SK-N-SH (cell line): ENCODE measurements at regions not wholly inside any gene's neighbourhood (a gene's known extent, or its start where the extent isn't known, plus 50 kb on each side); places are given as distances from the start of the nearest gene placed in this dataset.

Source experiments
- CTCF ChIA-PET: fragments of 300-600, 350-600 bp; formaldehyde crosslinking; extraction: SDS; loops from one replicate; lab custom pipeline; 2021; lab: Yijun Ruan, JAX
- POLR2A ChIA-PET: fragments of 350-600 bp; sonication (Branson Sonifier 250); formaldehyde crosslinking; extraction: SDS; loops from one replicate; lab custom pipeline; 2020; ENCODE audit warnings: antibody characterized with exemption, inconsistent platforms; lab: Yijun Ruan, JAX
- DNase-seq: peaks from one replicate; pipeline ENCODE4 v3.0.0; 2012
- H2AFZ ChIP-seq: fragments of 200-600 bp; sonication (generic); 2 replicates; pipeline ENCODE4 v1.8.1; 2016; ENCODE audit warnings: antibody characterized with exemption, mild to moderate bottlenecking, low read depth
- H3F3A ChIP-seq: fragments of 200-600 bp; sonication (generic); replicated peaks from 2 replicates; pipeline ENCODE3; 2016; ENCODE audit warnings: antibody characterized with exemption, mild to moderate bottlenecking; ENCODE audit not compliant: insufficient read depth
- H3K27ac ChIP-seq, 2 experiments: fragments of 200-500 bp in 1 of 2; fragments of 200-600 bp in 1 of 2; sonication (Bioruptor generic) in 1 of 2; sonication (generic), shearing (Covaris generic) in 1 of 2; 2 replicates each; pipeline versions ENCODE4 v1.5.1 to v1.6.1; 2014 to 2016; ENCODE audit warnings: low read depth in 2 of 2, inconsistent platforms in 1 of 2, low read length in 1 of 2, mild to moderate bottlenecking in 1 of 2, mixed read lengths in 1 of 2
- H3K27me3 ChIP-seq: fragments of 200-600 bp; sonication (generic), shearing (Covaris generic); 2 replicates; pipeline ENCODE4 v1.6.1; 2016; ENCODE audit warnings: mixed run types; ENCODE audit not compliant: insufficient read depth
- H3K36me3 ChIP-seq, 2 experiments: fragments of 200-500 bp in 1 of 2; fragments of 200-600 bp in 1 of 2; sonication (Bioruptor generic) in 1 of 2; sonication (generic) in 1 of 2; replicated peaks in 1 of 2; 2 replicates each; pipeline versions ENCODE3 to v1.5.1; 2014 to 2016; ENCODE audit warnings: low read length in 1 of 2, mild to moderate bottlenecking in 1 of 2; ENCODE audit not compliant: insufficient read depth in 2 of 2, control insufficient read depth in 1 of 2
- H3K4me1 ChIP-seq, 2 experiments: fragments of 200-500 bp in 1 of 2; fragments of 200-600 bp in 1 of 2; sonication (Bioruptor generic) in 1 of 2; sonication (generic), shearing (Covaris generic) in 1 of 2; 2 replicates each; pipeline versions ENCODE4 v1.5.1 to v1.6.1; 2014 to 2016; ENCODE audit warnings: low read depth in 1 of 2, low read length in 1 of 2, mixed run types in 1 of 2; ENCODE audit not compliant: insufficient read depth in 2 of 2, control insufficient read depth in 1 of 2
- H3K4me2 ChIP-seq: fragments of 200-600 bp; sonication (generic), shearing (Covaris generic); 2 replicates; pipeline ENCODE4 v1.6.1; 2017; ENCODE audit warnings: mixed run types
- H3K4me3 ChIP-seq, 2 experiments: fragments of 200-500 bp in 1 of 2; fragments of 200-600 bp in 1 of 2; sonication (Bioruptor generic) in 1 of 2; sonication (generic), shearing (Covaris generic) in 1 of 2; 2 replicates each; pipeline versions ENCODE4 v1.5.1 to v1.8.1; 2014 to 2016; ENCODE audit warnings: low read depth in 2 of 2, inconsistent platforms in 1 of 2, low read length in 1 of 2, mild to moderate bottlenecking in 1 of 2, mixed read lengths in 1 of 2, moderate library complexity in 1 of 2
- H3K79me2 ChIP-seq: fragments of 200-600 bp; sonication (generic); 2 replicates; pipeline ENCODE4 v1.8.1; 2017; ENCODE audit warnings: mild to moderate bottlenecking; ENCODE audit not compliant: insufficient read depth
- H3K9ac ChIP-seq: fragments of 200-600 bp; sonication (generic); 2 replicates; pipeline ENCODE4 v1.6.1; 2017; ENCODE audit warnings: mixed run types
- H3K9me2 ChIP-seq: fragments of 200-600 bp; sonication (generic); 2 replicates; pipeline ENCODE4 v1.6.1; 2017; ENCODE audit warnings: mixed run types
- H3K9me3 ChIP-seq: fragments of 200-600 bp; sonication (generic); 2 replicates; pipeline ENCODE4 v1.6.1; 2017; ENCODE audit warnings: mixed run types, mild to moderate bottlenecking, moderate library complexity
- H4K20me1 ChIP-seq: fragments of 200-600 bp; sonication (generic); 2 replicates; pipeline ENCODE4 v1.6.1; 2017; ENCODE audit warnings: mild to moderate bottlenecking, mixed run types; ENCODE audit not compliant: insufficient read depth
- ELF1 ChIP-seq: IDR thresholded peaks from 2 replicates; pipeline ENCODE4 v1.4.0; 2012
- FOSL2 ChIP-seq: IDR thresholded peaks from 2 replicates; pipeline ENCODE4 v1.4.0; 2012; ENCODE audit warnings: low read depth, mild to moderate bottlenecking, moderate library complexity, borderline replicate concordance
- GABPA ChIP-seq: IDR thresholded peaks from 2 replicates; pipeline ENCODE4 v1.4.0; 2012; ENCODE audit warnings: low read depth, mild to moderate bottlenecking
- NFIC ChIP-seq: IDR thresholded peaks from 2 replicates; pipeline ENCODE4 v1.4.0; 2012; ENCODE audit warnings: borderline replicate concordance
- NRF1 ChIP-seq: IDR thresholded peaks from 2 replicates; pipeline ENCODE4 v1.6.1; 2012; ENCODE audit warnings: low read depth, mild to moderate bottlenecking, low read length
- RFX5 ChIP-seq: IDR thresholded peaks from 2 replicates; pipeline ENCODE4 v1.6.1; 2012; ENCODE audit warnings: mild to moderate bottlenecking, improper control_type of control experiment, low read length
- SIN3A ChIP-seq: IDR thresholded peaks from 2 replicates; pipeline ENCODE4 v1.6.1; 2012; ENCODE audit warnings: low read depth, mild to moderate bottlenecking, low read length, moderate library complexity, borderline replicate concordance
- TAF1 ChIP-seq: IDR thresholded peaks from 2 replicates; pipeline ENCODE4 v1.6.1; 2012; ENCODE audit warnings: low read depth, mild to moderate bottlenecking, low read length, moderate library complexity, borderline replicate concordance
- TCF12 ChIP-seq: IDR thresholded peaks from 2 replicates; pipeline ENCODE4 v1.4.0; 2012
- TEAD4 ChIP-seq: IDR thresholded peaks from 2 replicates; pipeline ENCODE4 v1.4.0; 2012; ENCODE audit warnings: mild to moderate bottlenecking, borderline replicate concordance; ENCODE audit not compliant: insufficient read depth
- YY1 ChIP-seq: IDR thresholded peaks from 2 replicates; pipeline ENCODE4 v1.4.0; 2012; ENCODE audit warnings: low read depth, mild to moderate bottlenecking
- WGBS: methylation state at CpG from one replicate; pipeline ENCODE4 v1.1.6; 2017; ENCODE audit warnings: low lambda C conversion rate; 5-methylcytosine and 5-hydroxymethylcytosine counted together
- TF ChIP-seq, protein P1 (sequence below): IDR thresholded peaks from 2 replicates; pipeline ENCODE4 v1.4.0; 2012; ENCODE audit warnings: low read depth
- TF ChIP-seq, protein P2 (sequence below): IDR thresholded peaks from 2 replicates; pipeline ENCODE4 v1.6.1; 2012; ENCODE audit warnings: mild to moderate bottlenecking, low read depth, low read length, moderate library complexity

DNA sequence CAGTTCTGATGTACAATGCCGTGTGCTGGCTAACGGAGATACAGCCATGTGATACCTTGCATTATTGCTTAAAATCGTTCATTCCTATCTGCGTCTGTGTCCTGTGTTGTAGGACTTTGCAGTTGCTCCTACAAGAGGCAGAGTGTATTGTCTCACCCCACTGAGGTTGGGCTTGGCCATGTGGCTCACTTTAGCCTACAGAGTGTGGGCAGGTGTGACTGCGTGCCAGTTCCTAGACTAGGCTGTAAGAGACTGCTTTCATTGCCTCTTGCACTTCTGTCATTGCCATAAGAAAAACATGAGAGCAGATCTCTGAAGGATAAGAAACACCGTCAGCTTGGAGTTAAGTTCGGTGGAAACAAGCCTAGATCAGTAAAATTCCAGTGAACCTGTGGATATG is 197.7 kb upstream of the CRY1 start (continued):
- TF ChIP-seq NFIC (no peak), SIN3A (no peak), FOSL2 (no peak), TEAD4 (no peak), TAF1 (no peak), NRF1 (no peak)

DNA sequence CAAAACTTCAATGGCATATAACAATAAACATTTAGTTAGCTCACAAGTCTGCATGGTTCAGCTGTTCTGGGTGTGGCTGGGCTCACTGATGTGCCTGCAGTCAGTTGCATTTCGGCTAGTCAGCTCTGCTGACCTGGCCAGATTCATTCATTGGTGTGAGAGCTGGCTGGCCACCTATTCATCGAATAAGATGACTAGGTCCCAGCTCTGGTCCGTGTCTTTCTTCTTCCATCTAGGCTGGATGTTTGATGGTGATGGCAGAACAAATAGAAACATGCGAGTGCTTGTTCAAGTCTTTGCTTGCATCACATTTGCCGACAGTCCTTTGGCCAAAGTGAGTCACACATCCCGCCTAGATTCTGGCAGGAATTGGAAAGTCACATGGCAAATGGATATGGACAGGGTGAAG is 203.3 kb upstream of the CRY1 start:
- Histone ChIP-seq H3K4me3 (no peak overlapping the region), H3F3A (no peaks in the 10 kb centered on the region), H3K4me2 (no peak overlapping the region), H3K9ac (no peak overlapping the region), H4K20me1 (no peaks in the 10 kb centered on the region), H3K9me2 (no peaks in the 10 kb centered on the region), H3K9me3 (no peaks in the 10 kb centered on the region), H3K27me3 (no peaks in the 10 kb centered on the region), H3K36me3 (no peaks in the 10 kb centered on the region), H3K79me2 (no peaks in the 10 kb centered on the region), H2AFZ (no peak overlapping the region), H3K27ac (no peak overlapping the region), H3K4me1 (no peaks in the 10 kb centered on the region)
- ChIA-PET POLR2A (interaction anchor here (0.5 kb wide), 1 partner anchor 477 kb away, joined by 4 read pairs; no protein-coding TSS in a partner anchor), CTCF (interaction anchor here (1.0 to 2.2 kb wide), 3 partner anchors 8 to 165 kb away, joined by 3 to 7 read pairs (median 6); no protein-coding TSS in a partner anchor)
- WGBS: 48% methylated on average over 6 of the region's 6 CpGs
- DNase-seq: no peak
- no peak for TF ChIP-seq ELF1
- TF ChIP-seq, protein P1, sequence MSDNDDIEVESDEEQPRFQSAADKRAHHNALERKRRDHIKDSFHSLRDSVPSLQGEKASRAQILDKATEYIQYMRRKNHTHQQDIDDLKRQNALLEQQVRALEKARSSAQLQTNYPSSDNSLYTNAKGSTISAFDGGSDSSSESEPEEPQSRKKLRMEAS: no peak
- no peak for TF ChIP-seq NFIC
- TF ChIP-seq GABPA: no peak
- no peak for TF ChIP-seq FOSL2
- TF ChIP-seq, protein P2, sequence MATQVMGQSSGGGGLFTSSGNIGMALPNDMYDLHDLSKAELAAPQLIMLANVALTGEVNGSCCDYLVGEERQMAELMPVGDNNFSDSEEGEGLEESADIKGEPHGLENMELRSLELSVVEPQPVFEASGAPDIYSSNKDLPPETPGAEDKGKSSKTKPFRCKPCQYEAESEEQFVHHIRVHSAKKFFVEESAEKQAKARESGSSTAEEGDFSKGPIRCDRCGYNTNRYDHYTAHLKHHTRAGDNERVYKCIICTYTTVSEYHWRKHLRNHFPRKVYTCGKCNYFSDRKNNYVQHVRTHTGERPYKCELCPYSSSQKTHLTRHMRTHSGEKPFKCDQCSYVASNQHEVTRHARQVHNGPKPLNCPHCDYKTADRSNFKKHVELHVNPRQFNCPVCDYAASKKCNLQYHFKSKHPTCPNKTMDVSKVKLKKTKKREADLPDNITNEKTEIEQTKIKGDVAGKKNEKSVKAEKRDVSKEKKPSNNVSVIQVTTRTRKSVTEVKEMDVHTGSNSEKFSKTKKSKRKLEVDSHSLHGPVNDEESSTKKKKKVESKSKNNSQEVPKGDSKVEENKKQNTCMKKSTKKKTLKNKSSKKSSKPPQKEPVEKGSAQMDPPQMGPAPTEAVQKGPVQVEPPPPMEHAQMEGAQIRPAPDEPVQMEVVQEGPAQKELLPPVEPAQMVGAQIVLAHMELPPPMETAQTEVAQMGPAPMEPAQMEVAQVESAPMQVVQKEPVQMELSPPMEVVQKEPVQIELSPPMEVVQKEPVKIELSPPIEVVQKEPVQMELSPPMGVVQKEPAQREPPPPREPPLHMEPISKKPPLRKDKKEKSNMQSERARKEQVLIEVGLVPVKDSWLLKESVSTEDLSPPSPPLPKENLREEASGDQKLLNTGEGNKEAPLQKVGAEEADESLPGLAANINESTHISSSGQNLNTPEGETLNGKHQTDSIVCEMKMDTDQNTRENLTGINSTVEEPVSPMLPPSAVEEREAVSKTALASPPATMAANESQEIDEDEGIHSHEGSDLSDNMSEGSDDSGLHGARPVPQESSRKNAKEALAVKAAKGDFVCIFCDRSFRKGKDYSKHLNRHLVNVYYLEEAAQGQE: no peak

DNA sequence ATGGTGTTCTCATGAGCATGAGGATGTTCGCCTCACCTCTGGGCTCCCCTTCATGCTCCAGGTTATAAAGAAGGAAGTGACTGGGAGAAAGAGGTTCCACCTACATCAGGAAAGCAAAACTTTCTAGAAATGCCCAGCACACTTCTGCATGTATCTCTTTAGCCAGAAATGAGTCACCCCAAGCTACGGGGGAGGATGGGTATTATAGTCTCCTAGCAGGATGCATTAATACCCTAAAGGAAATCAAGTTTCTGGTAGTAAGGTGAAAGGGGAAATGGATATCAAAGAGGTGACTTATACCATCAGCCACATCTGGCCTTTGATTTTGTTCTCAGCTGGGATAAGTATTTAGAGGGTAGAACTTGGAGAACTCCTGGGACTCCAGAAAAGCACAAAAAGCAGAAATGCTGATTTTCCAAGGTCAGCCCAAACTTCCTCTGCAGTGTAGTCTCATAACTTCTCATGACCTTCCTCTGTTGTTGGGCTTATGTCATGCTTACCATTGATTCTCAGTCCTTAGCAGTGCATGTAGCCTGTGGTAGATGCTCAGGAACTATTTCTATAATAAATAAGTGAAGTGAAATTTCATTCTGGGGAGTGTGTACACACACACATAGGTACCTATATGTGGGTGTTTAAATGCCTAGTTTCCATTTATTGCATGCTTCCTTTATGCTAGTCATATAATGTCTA is 209.4 kb upstream of the CRY1 start:
- H3K4me1 ChIP-seq: no peaks in the 10 kb centered on the region
- no peaks in the 10 kb centered on the region for H3K9me3 ChIP-seq
- ChIA-PET POLR2A (no interaction called here), CTCF (no interaction called here)
- no peaks in the 10 kb centered on the region for H3K79me2 ChIP-seq
- no peaks in the 10 kb centered on the region for H3K36me3 ChIP-seq
- no peaks in the 10 kb centered on the region for H3K27me3 ChIP-seq
- no peak overlapping the region for H3K4me3 ChIP-seq
- WGBS: 44% methylated on average over 2 of the region's 2 CpGs
- TF ChIP-seq RFX5: no peak
- TF ChIP-seq SIN3A: no peak
- TF ChIP-seq, protein P1: no peak
- TF ChIP-seq TCF12: no peak
- no peak for TF ChIP-seq YY1
- H3K9me2 ChIP-seq: no peaks in the 10 kb centered on the region
- no peaks in the 10 kb centered on the region for H4K20me1 ChIP-seq
- DNase-seq: no peak
- H2AFZ ChIP-seq: no peak overlapping the region
- no peaks in the 10 kb centered on the region for H3F3A ChIP-seq
- H3K27ac ChIP-seq: no peak overlapping the region
- no peak overlapping the region for H3K9ac ChIP-seq
- H3K4me2 ChIP-seq: no peak overlapping the region
